GM12878 (cell line): ENCODE measurements at regions not wholly inside any gene's neighbourhood (a gene's known extent, or its start where the extent isn't known, plus 50 kb on each side); places are given as distances from the start of the nearest gene placed in this dataset.

Source experiments
- ATAC-seq: fragments of 200-7000 bp; cut with Tn5 transposase; 3 replicates; pipeline ENCODE4 v1.9.1; 2020; ENCODE audit warnings: mild to moderate bottlenecking, moderate library complexity
- BruUV-seq: library from RNA; stranded (reverse); fragments of 400-500 nt; replicated peaks from 2 replicates; lab custom pipeline; 2021; lab: Mats Ljungman, UMichigan
- CTCF ChIA-PET: fragments of 300-600 bp; sonication (Branson Sonifier 250); formaldehyde crosslinking; extraction: SDS; loops from one replicate; lab custom pipeline; 2021; ENCODE audit warnings: inconsistent platforms; lab: Yijun Ruan, JAX
- POLR2A ChIA-PET: fragments of 350-600 bp; formaldehyde crosslinking; extraction: SDS; loops from one replicate; lab custom pipeline; 2021; ENCODE audit warnings: inconsistent platforms; lab: Charles Lee
- RAD21 ChIA-PET: fragments of 300-600 bp; sonication (Branson Sonifier 250); formaldehyde crosslinking; loops from one replicate; lab custom pipeline; 2023; ENCODE audit warnings: antibody characterized with exemption; ENCODE audit not compliant: unreplicated experiment; lab: Charles Lee
- SMC1A ChIA-PET: fragments of 300-600 bp; sonication (Branson Sonifier 250); formaldehyde crosslinking; loops from one replicate; lab custom pipeline; 2023; ENCODE audit not compliant: unreplicated experiment, uncharacterized antibody; lab: Charles Lee
- DNase-seq: peaks from one replicate; pipeline ENCODE4 v3.0.0-alpha.2; 2011; ENCODE audit warnings: low read depth, low spot score
- FAIRE-seq: peaks from 3 replicates; lab custom pipeline; 2011; peaks lifted over from hg19 to GRCh38; lab: Jason Lieb, UNC
- H2AFZ ChIP-seq: 2 replicates; pipeline ENCODE4 v1.6.0; 2011; ENCODE audit warnings: low read depth, low read length, control low read depth; ENCODE audit not compliant: control insufficient read depth
- H3K27ac ChIP-seq: 2 replicates; pipeline ENCODE4 v1.5.1; 2011; ENCODE audit warnings: control low read depth; ENCODE audit not compliant: control insufficient read depth, insufficient read depth
- H3K27me3 ChIP-seq, 2 experiments: replicated peaks in 1 of 2; 2 replicates each; pipeline versions ENCODE4 v1.6.0 to v1.6.1; 2011; ENCODE audit warnings: low read length in 1 of 2; ENCODE audit not compliant: control insufficient read depth in 2 of 2, insufficient read depth in 2 of 2
- H3K36me3 ChIP-seq, 2 experiments: 2 replicates each; pipeline ENCODE4 v1.5.1; 2011; ENCODE audit warnings: low read length in 1 of 2; ENCODE audit not compliant: control insufficient read depth in 2 of 2, insufficient read depth in 2 of 2
- H3K4me1 ChIP-seq: 2 replicates; pipeline ENCODE4 v1.6.1; 2011; ENCODE audit warnings: mild to moderate bottlenecking, low read length, moderate library complexity, mixed read lengths; ENCODE audit not compliant: control insufficient read depth, insufficient read depth
- H3K4me2 ChIP-seq: 2 replicates; pipeline ENCODE4 v1.6.0; 2011; ENCODE audit warnings: control low read depth; ENCODE audit not compliant: control insufficient read depth, insufficient read depth
- H3K4me3 ChIP-seq: fragments of 200-600 bp; sonication (generic); 2 replicates; pipeline ENCODE4 v1.5.1; 2016
- H3K79me2 ChIP-seq: 2 replicates; pipeline ENCODE4 v1.6.0; 2011; ENCODE audit warnings: low read length; ENCODE audit not compliant: control insufficient read depth, insufficient read depth
- H3K9ac ChIP-seq: 2 replicates; pipeline ENCODE4 v1.8.0; 2011; ENCODE audit warnings: low read length, control low read depth, mixed read lengths; ENCODE audit not compliant: control insufficient read depth, insufficient read depth
- H3K9me3 ChIP-seq: replicated peaks from 3 replicates; pipeline ENCODE4 v1.5.1; 2011; ENCODE audit warnings: mild to moderate bottlenecking, low read length; ENCODE audit not compliant: control insufficient read depth, insufficient read depth
- H4K20me1 ChIP-seq: 2 replicates; pipeline ENCODE4 v1.6.0; 2011; ENCODE audit not compliant: control insufficient read depth, insufficient read depth
- BCL3 ChIP-seq: IDR thresholded peaks from 2 replicates; pipeline ENCODE4 v1.6.1; 2011; ENCODE audit warnings: borderline replicate concordance, low read depth, mild to moderate bottlenecking, moderate library complexity, low read length; ENCODE audit not compliant: insufficient read depth, poor library complexity, severe bottlenecking
- BRCA1 ChIP-seq: IDR thresholded peaks from 2 replicates; pipeline ENCODE4 v1.6.1; 2011; ENCODE audit warnings: low read depth, low read length, improper control_type of control experiment
- CTCF ChIP-seq, 3 experiments: IDR thresholded peaks in 2 of 3; conservative IDR thresholded peaks in 1 of 3; 2 replicates each; pipeline ENCODE4 v1.5.1; 2011; ENCODE audit warnings: low read depth in 3 of 3, low read length in 3 of 3, mild to moderate bottlenecking in 3 of 3, control low read depth in 2 of 3, moderate library complexity in 2 of 3, inconsistent platforms in 1 of 3, mixed read lengths in 1 of 3; ENCODE audit not compliant: control insufficient read depth in 2 of 3, insufficient read depth in 1 of 3; ENCODE audit errors: extremely low read depth in 1 of 3
- ELK1 ChIP-seq: IDR thresholded peaks from 2 replicates; pipeline ENCODE4 v1.6.1; 2012; ENCODE audit warnings: low read depth, low read length, improper control_type of control experiment
- GATAD2B ChIP-seq: fragments of 450-650 bp; conservative IDR thresholded peaks from 2 replicates; pipeline ENCODE4 v1.6.1; 2017; ENCODE audit warnings: low read depth, mild to moderate bottlenecking, moderate library complexity
- MEF2A ChIP-seq: IDR thresholded peaks from 2 replicates; pipeline ENCODE4 v1.6.1; 2011; ENCODE audit warnings: low read depth, mild to moderate bottlenecking, low read length, moderate library complexity; ENCODE audit not compliant: insufficient read depth
- MEF2B ChIP-seq: fragments of 450-650 bp; IDR thresholded peaks from 2 replicates; pipeline ENCODE4 v1.6.1; 2018; ENCODE audit warnings: mild to moderate bottlenecking, moderate library complexity; ENCODE audit not compliant: partially characterized antibody, poor library complexity, severe bottlenecking
- MYB ChIP-seq: fragments of 150-350 bp; IDR thresholded peaks from 2 replicates; pipeline ENCODE4 v1.6.1; 2014; ENCODE audit warnings: mild to moderate bottlenecking, low read depth, low read length, borderline replicate concordance
- NFYA ChIP-seq: IDR thresholded peaks from 2 replicates; pipeline ENCODE4 v1.6.1; 2011; ENCODE audit warnings: low read depth, mild to moderate bottlenecking, low read length, improper control_type of control experiment, borderline replicate concordance
- NR2C1 ChIP-seq: fragments of 450-650 bp; IDR thresholded peaks from 2 replicates; pipeline ENCODE4 v1.6.1; 2017; ENCODE audit warnings: antibody characterized with exemption, mild to moderate bottlenecking, moderate library complexity
- PML ChIP-seq: IDR thresholded peaks from 2 replicates; pipeline ENCODE4 v1.6.1; 2012; ENCODE audit warnings: low read length, inconsistent platforms
- POLR2A ChIP-seq: IDR thresholded peaks from 2 replicates; pipeline ENCODE4 v1.6.1; 2011; ENCODE audit warnings: low read depth, mild to moderate bottlenecking, low read length
- SKIL ChIP-seq: fragments of 450-650 bp; IDR thresholded peaks from 2 replicates; pipeline ENCODE4 v1.6.1; 2017; ENCODE audit warnings: mild to moderate bottlenecking, low read depth, inconsistent platforms; ENCODE audit not compliant: poor library complexity, severe bottlenecking
- in situ Hi-C: fragments of 300-500 bp; cut with MboI; formaldehyde crosslinking; loops from 9 replicates; pipeline ENCODE4 v1.14.3; 2018; ENCODE audit warnings: mixed read lengths
- intact Hi-C: fragments of 100-400 bp; cut with micrococcal nuclease; formaldehyde crosslinking; loops from one replicate; pipeline ENCODE4 v1.14.2; 2022; ENCODE audit not compliant: unreplicated experiment

GRCh38 chr18:42185486-42185885 is 230.5 kb downstream of the PIK3C3 start:
- RAD21 ChIA-PET, result interaction anchor here (0.9 to 1.0 kb wide), 2 partner anchors 8 to 71 kb away, joined by 5 read pairs; no protein-coding TSS in a partner anchor
- TF ChIP-seq MEF2A (no peak), CTCF (IDR thresholded peaks at IDR 0.05 in 2 of 3, conservative IDR thresholded peaks at IDR 0.05 in 1 of 3; ENCODE audit: control insufficient read depth in 2 of 3, extremely low read depth in 1 of 3, insufficient read depth in 1 of 3, low read depth in 3 of 3, low read length in 3 of 3) (no peak), SKIL (no peak), MYB (no peak), BRCA1 (no peak), MEF2B (no peak), NFYA (no peak), BCL3 (no peak), NR2C1 (no peak), POLR2A (no peak), ELK1 (no peak), PML (no peak), GATAD2B (no peak)
- FAIRE-seq (no peak), ATAC-seq (no peak), DNase-seq (no peak)
- Histone ChIP-seq H2AFZ (no peak overlapping the region), H3K36me3 (no peaks in the 10 kb centered on the region), H4K20me1 (no peaks in the 10 kb centered on the region; the same call in 1 of the 2 replicates), H3K27ac (no peak overlapping the region), H3K4me3 (no peak overlapping the region), H3K9ac (no peak overlapping the region), H3K4me1 (no peaks in the 10 kb centered on the region), H3K9me3 (no peaks in the 10 kb centered on the region; the same call in 2 of the 3 replicates), H3K79me2 (no peaks in the 10 kb centered on the region), H3K27me3 (no peaks in the 10 kb centered on the region), H3K4me2 (no peak overlapping the region)
- CTCF ChIA-PET, result interaction anchor here (0.9 to 7.4 kb wide), 3 partner anchors 40 to 132 kb away, joined by 3 to 67 read pairs (median 3); no protein-coding TSS in a partner anchor
- SMC1A ChIA-PET, result interaction anchor here (0.9 to 11.6 kb wide), 6 partner anchors 30 to 87 kb away, joined by 3 to 135 read pairs (median 4); no protein-coding TSS in a partner anchor
- intact Hi-C loops (loop anchor here (10.0 kb wide), 1 partner anchor 161 kb away; no protein-coding TSS in a partner anchor), in situ Hi-C loops (no loop called here)
- no TSS peak for BruUV-seq
- POLR2A ChIA-PET, result interaction anchor here (1.0 kb wide), 1 partner anchor 44 kb away, joined by 4 read pairs; no protein-coding TSS in a partner anchor
